HG03442 (cell line): ENCODE measurements at regions not wholly inside any gene's neighbourhood (a gene's known extent, or its start where the extent isn't known, plus 50 kb on each side); places are given as distances from the start of the nearest gene placed in this dataset.

ENCODE experiments used
- ATAC-seq: cut with Tn5 transposase; IDR thresholded peaks from one replicate; pipeline ENCODE4 v1.9.1; 2021; ENCODE audit warnings: mild to moderate bottlenecking, moderate library complexity; ENCODE audit not compliant: unreplicated experiment

DNA sequence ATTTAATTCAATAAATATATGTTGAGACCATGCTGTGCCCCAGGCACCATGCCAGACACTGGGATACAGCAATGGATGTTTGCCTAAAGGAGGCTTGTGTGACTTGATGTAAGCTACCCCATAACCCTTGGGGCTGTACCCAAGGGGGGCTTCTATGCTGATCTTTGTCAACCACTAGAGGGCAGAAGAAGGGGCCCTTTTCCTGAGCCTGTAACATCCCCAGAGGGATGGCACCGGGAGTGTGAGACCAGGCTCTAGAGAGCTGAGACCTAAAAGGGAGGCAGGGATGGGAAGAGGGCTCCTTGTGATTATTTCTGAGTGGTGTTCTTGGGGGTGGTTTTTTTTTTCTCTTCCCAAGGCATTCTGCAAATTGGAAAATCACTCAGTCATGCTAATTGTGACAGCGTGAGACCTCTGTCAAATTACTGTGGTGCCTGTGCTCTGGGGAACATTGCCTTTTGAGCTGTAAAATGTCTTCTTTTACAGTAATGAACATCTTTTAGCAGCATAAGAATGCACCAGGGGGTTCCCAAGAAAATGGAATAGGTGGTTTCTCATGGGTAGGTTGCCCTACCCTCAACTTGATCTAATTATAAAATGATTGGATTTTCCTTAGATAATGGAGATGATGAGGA lies 138.7 kb upstream of the SLC24A3 start:
- ATAC-seq: no peak

DNA sequence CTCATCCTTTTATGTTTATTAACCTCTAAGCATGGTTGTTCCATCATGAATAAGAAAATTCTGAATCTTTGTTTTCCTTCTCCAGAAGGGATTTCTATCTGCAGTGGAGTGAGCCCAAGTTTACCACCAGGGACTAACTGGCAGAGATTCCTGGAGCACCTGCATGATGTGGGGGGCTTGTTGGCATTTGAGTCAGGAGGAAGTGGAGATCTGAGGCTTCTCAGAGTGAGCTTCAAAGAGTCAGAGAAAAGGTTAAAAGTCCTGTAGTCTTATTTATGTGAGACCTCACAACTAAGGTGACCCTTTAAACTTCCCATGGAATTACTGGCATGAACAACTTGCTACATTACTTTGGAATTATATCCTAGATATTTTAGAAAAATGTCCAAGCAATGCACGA lies 138.1 kb upstream of the SLC24A3 start:
- ATAC-seq: no peak

DNA sequence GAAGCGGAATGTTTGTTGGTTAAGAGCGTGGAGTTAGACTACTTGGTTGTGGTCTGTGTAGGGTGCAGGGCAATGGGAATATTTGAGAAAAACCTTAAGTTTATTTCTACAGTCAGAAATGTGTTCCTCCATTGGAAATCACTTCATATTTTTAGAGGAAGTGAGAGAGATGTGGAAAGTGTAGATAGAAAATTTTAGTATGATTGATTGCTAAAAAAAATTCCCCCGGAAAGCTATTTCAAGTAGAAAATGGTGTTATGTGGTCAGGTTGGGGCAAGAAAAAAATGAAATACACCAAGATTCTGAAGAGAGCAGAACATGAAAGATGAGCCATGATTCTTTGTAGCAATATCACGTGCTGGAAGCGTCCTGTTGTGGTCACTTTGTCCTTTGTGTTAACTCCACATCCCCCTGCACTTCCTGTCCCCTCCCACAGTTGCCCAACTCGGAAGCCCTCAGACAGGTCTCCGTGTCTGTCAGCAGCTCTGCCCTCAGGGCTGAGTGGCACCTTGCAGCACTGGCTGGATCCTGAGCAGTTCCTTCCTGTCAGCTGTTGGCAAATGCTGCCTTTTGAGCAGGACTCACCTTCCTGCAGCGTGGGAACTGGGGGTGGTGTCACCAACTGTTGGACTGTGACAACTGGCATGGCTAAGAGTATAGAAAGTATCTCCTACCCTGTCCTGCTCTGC lies 137.5 kb upstream of the SLC24A3 start:
- no peak for ATAC-seq

DNA sequence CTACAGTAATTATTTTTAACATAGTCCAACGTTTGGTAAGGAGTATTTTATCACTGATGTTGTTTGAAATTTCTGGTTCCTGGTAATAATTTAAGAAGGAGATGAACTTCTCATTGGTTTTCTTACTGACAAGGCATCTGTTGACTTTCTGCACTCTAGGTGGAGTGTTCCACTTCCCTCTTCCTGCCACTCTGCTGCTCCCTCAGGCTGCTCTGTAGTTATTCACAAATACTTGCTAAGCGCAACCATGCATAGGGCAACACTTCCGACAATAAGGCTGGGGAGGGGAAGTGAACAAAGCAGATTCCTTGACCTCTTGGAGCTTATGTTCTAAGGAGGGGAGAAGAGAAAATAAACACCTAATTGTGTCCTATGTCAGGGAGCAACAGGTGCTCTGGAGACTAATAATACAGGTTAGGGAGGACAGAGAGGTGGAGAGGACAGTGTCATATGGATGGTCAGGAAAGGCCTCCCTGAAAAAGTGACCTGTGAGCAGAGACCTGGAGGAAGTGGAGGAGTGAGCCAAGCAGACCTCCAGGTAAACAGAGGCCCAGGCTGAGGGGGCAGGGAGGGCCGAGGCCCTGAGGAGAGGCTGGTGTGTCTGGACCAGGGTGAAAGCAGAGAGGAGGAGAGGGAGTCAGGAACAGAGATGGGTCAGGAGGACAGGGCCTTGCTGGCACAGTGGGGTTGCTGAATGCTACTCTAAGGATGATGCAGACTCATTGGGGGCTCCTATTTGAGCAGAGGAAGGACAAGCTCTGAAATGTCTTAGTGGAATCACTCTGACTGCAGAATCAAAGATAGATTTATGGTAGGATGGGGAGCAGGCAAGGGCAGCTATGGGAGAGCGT lies 134.8 kb upstream of the SLC24A3 start:
- ATAC-seq: no peak

DNA sequence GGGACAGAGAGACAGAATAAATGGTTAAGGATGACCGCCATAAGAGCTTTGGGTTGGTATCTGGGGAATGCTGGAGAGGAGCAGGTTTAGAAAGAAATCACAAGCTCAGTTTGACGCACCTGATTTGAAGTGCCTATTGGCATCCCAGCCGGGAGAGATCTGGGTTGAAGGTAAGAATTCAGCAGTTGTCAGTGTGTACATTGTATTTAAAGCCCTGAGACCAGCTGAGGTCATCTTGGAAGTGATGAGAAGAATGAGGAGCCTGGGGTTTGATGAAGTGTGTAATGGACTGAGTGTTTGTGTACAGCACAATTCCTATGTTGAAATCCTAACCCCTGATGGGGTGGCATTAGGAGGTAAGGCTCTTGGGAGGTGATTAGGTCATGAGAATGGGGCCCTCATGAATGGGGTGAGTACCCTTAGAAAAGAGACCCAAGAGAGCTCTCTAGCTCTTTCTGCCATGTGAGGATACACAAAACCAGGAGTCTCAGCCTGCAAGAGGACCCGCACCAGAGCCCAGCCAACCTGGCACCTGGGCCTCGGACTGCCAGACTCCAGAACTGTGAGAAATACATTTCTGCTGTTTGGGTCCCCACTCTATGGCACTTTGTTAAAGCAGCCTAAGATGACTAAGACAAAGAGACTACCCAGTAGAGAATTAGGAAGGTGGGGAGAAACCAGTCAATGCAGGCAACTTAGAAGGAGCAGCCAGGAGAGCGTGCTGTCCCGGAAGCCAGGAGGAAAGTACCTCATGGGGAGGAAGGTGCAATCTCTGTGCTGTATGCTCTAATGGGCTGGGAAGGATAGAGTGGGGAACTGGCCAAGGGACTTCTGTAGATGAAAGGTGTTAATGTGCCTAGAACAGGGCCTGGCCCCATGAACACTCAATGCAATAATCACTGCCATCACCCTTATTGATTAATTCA lies 133.7 kb upstream of the SLC24A3 start:
- ATAC-seq: no peak

DNA sequence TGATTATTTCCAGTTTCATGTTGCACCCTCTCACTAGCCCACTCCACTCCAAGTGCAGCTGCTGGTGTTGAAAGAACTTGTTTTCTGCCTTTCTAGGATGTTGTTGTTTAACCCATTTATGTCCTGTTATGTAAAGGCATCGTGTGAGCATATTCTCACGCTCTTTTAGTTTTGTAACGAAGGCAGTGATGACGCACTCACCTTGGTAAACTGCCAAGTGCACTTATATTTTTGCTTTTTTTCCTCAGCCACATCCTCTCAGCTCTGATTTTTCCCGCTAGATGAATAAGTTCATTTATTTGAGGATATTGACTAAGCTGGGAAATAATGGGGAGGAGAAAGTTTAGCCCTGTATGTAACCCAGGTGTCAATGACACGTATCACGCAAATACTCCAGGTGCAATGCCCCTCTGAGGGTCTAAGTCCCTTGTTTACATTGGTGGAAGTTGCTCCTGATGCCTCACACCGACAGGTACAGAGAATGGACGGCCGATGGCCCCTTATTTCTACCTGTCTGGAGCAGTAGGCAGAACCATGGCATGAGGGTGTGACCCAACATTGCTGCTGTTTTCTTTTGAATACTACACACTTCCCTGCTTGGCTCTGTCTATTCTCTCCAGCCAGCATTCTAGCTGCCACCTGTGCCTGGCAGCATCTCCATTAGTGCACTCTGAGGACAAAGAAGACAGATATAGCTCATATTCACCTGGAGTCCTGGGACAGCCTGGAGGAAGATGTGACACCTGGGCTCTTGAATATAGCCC lies 132.7 kb upstream of the SLC24A3 start:
- ATAC-seq: no peak

DNA sequence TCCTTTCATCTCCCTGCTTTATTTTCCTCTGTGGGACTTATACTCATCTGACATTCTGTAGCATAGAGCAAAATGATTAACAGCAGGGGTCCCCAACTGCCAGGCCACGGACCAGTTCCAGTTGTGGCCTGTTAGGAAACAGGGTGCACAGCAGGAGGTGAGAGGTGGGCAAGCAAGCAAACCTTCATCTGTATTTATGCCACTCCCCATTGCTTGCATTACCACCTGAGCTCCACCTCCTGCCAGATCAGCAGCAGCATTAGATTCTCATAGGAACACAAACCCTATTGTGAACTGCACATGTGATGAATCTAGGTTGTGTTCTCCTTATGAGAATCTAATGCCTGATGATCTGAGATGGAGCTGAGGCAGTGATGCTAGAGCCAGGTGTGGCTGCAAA lies 130.5 kb upstream of the SLC24A3 start:
- ATAC-seq: no peak

DNA sequence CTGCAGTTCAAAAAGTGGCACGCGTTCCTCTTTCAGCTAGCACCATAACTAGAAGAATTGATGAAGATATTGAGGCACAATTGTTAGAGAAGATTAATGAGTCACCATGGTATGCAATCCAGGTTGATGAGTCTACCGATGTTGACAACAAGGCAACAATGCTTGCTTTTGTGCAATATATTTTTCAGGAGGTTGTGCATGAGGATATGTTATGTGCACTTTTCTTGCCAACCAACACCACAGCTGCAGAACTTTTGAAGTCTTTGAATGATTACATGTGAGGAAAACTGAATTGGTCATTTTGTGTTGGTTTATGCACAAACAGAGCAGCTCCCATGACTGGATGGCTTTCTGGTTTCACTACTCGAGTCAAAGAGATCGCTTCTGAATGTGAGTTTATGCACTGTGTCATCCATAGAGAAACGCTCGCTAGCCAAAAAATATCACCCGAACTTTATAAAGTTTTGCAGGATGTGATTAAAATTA lies 129.3 kb upstream of the SLC24A3 start:
- no peak for ATAC-seq

DNA sequence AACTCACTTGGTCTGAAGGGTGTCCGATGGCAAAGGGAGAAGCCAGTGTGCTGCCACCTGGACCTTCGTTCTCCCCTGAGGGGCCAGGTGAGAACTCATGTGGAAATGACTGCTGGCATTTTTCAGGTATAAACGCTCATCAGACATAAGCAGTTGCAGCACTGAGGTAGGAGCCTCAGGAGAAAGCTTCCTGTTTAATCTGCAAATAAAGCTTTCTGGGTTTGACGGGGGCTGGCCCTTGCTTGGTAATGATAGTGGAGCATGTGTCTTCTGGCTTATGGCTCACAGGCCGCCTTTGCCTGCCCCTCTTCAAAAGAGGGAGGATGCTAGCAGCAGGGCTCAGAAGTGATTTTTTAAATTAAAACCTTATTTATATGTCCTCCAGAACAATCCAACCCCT lies 122.1 kb upstream of the SLC24A3 start:
- no peak for ATAC-seq

DNA sequence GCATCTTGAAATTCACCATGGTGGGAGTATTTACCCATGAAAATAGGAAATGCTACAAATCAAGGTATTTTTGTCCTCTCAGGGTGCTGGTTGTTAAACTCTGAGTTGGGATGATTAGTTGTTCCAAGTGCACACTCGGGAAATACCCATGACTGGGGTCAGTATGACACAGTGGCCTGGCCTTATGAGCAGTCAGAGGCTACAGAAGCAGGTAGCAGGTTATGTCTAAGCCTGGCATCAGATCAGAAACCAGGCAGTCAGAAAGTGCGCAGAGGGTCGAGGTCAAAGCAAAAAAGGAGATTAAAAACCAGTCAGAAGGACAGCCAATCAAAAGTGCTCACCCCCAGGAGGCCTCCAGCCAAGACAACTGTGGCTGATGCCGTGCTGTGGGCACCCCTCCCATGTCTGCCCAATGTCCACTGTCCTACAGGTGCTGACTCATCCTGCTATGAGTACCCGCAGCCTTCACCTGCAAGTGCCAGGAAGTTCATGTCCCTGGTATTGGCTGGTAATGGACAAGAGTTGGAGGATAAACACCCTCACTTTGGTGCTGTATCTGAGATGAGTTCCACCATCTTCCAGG lies 117.4 kb upstream of the SLC24A3 start:
- no peak for ATAC-seq

DNA sequence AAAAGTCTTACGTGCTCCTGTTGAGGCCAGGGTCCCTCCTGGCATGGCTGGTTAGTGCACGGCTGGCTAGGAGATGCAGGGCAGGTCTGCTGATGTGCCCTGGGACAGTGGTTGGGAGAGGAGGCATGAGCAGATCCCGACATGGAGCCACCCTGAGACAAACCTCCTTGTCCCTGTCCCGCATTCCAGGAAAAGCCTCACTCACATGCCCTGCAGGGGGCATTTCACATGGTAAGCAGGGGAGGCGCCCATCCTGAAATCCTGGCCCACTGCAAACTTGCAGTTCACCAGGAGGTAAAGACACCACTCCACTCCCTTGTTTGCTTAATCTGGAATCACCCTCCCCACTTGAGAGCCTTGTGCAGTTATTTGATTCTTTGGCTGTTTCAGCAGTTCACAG lies 116.7 kb upstream of the SLC24A3 start:
- no peak for ATAC-seq

DNA sequence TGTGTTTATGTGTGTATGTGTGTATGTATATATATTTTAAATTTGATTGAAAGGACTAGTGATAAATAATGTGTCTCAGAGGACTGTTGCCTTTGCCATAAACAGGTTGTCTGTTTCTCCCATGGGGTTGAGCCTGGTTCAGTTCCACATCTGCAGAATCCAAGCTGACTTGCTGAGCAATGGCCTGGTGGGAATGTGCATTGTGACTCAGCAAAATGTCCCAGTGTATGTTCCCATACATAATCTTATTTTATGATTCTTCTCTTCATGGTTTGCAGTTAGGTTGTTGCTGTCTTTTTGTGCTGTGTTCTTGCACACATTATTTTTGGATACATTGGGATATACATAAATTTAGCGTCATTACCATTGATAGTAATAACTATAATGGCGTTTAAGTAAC lies 115.6 kb upstream of the SLC24A3 start:
- no peak for ATAC-seq

DNA sequence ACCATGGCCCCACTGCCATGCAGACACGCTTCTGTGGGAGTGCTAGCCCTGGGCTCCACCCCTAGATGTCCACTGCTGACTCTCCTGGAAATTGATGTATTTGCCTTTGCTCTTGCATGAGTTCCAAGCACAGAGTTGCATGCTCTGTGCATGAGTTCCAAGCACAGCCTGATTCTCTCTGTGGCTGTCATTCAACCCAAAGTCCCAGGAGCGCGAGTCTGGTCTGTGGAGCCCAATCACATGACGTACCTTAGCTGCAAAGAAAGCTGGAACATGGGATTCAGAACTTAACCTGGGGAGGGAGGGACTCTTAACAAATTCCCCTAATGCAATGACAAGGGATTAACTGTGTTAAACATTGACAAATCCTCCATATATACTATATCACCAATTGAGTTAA lies 114.3 kb upstream of the SLC24A3 start:
- no peak for ATAC-seq

DNA sequence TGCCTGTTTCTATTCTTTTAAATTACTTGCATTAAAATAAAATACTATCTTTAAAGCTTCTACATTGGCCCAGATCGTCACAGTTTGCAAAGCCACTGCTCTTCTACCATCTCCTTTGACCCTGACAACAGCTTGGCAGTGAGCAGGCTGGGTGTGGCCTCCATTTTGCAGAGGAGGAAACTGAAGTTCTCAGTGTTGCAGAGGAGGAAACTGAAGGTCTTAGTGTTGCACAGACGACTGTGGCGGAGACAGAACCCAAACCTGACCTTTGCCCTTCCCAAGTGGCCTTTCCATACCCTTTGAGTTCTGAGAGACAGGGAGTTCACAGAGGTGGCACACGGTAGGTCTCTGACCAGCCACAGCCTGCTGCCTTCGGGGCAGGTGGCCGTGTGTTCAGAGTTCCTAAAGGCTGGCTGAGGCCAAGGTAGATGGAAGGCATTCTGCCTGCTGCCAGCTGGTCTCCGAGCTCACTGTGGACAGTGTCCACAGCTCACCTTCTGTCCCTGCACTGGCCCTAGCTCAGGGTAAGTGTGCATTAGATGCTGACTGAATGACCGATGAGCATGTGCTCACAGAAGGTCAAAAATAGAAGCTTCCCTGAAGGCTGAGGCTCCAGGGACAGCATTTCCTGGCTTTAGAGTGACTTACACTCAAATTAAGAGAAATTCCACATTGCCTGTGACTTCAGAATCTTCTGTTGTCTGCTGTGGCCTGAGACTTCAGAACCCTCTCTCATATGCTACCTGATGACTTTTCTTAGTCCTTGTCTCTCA lies 113.5 kb upstream of the SLC24A3 start:
- no peak for ATAC-seq

DNA sequence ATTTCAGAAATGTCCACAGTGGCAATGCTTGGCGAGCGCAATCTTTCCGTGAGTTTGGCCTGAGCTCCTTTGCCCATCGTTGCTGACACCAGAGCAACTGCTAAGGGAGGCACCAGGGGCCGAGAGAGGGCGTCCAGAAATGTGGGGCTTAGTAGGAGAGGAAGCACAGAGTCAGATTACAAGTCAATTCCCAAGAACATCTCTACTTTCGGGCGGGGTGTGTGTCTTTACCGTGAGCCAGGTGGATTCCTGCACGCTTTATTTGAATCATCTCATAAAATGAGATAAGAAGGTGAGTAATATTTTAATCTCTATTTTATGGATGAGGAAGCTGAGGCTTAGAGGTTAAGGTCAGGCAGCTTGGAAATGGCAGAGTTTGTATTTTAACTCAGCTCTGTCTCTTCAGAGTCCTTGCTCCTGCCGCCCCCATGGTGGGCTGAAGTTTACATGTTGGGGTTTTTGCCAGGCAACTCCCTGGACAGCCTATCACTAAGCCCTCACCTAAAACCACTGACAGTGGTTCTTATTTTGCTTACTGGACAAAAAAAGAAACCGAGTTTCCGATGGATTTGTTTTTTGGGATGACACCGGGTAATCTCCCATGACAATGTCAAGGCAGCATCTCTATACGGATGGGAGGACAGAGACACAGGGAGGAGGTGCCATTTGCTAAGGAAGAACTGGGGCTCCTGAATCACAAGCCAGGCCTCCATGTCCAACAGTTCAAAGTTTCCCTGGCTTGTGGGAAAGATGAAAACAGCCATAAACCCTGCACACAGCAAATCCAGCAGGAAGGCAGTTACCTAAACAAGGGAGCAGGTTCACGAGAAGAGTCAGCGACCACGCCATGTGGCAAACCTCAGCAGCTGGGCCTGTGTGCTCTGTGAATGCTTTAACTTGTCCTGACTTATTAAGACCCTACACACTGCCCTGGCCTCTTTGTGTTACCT lies 112.6 kb upstream of the SLC24A3 start:
- no peak for ATAC-seq

DNA sequence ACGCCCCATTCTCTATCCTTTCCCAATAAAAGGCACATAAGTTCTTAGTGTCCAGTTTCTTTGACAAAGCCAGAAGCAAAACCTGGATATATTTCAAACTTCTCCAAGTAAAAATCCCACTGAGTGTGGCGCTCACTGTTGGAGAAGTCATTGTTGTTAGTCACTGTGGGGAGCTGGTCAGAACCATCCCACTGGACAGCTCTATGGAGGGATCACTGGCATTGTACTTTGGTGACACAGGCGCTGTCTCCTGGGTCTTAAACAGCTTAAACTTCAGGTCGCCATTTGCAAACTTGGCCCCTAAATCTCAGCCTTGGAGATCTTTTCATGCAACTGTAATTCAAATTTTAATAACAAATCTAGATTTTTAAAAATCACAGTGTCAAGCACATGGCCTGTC lies 111.5 kb upstream of the SLC24A3 start:
- no peak for ATAC-seq

DNA sequence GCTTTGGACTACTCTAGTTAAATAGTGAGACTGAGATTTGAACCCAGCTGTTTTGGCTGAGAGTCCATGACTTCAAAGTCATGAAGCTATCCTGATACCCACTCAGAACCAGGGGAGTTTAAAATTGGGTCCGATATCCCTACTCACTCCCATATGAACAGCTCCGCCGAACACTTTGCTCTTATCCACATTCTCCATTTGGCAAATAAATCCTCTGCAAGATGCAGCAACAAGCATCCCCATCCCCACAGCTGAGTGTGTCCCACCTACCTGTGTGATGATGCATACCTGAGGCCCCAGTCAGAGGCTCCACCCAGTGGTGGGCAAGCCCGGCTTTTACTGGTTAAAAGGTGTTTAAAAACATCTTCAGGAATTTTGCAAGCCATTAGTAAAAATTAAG lies 108.3 kb upstream of the SLC24A3 start:
- ATAC-seq: no peak

DNA sequence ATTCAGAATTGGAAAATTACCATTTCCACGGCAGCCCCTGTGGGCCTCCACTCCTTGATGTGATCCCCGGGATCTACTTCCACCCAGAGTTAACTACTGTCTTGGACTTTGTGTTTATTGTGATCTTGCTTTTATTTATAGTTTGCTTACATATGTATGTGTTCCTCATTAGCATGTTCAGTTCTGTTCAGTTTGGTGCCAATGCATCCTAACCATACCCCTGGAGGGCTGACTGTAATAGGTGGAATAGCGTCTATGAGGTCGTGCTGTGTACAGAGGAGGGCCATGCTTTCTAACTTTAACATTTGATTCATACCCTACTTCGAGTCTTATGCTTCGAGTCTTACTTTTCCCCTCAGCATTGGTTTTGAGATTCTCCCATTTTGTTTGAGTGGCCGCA lies 104.3 kb upstream of the SLC24A3 start:
- no peak for ATAC-seq
